Central memory CD8-positive, alpha-beta T cell (primary cell): ENCODE measurements at regions not wholly inside any gene's neighbourhood (a gene's known extent, or its start where the extent isn't known, plus 50 kb on each side); places are given as distances from the start of the nearest gene placed in this dataset.
"Not testable (repeated sequence)": the region's sequence is repeated elsewhere in the genome, so short reads cannot be mapped to it uniquely, and the experiment has no call there.

ENCODE experiments used
- ATAC-seq: fragments of 150-1000 bp; cut with Tn5 transposase; replicated peaks from 2 replicates; pipeline ENCODE4 v1.10.0; 2022; ENCODE audit warnings: mild to moderate bottlenecking, moderate FRiP score, moderate number of reproducible peaks; ENCODE audit not compliant: poor library complexity, severe bottlenecking; ENCODE audit errors: extremely low read depth
- DNase-seq, 2 donors: peaks; one replicate each; pipeline ENCODE4 v3.0.0; 2021; ENCODE audit warnings: low spot score in 2 of 2
- H3K27ac Mint-ChIP-seq: one replicate; pipeline ENCODE4 v1.8.0; 2022; ENCODE audit warnings: low read depth, mild to moderate bottlenecking, moderate library complexity, mixed read lengths
- H3K27me3 Mint-ChIP-seq: one replicate; pipeline ENCODE4 v1.8.0; 2022; ENCODE audit warnings: mixed read lengths
- H3K36me3 Mint-ChIP-seq: one replicate; pipeline ENCODE4 v1.8.0; 2022; ENCODE audit warnings: mild to moderate bottlenecking, moderate library complexity, mixed read lengths; ENCODE audit not compliant: insufficient read depth
- H3K4me1 Mint-ChIP-seq: one replicate; pipeline ENCODE4 v1.8.0; 2022; ENCODE audit warnings: mixed read lengths
- H3K4me3 Mint-ChIP-seq: one replicate; pipeline ENCODE4 v1.8.0; 2022; ENCODE audit warnings: mild to moderate bottlenecking, moderate library complexity, mixed read lengths
- H3K9me3 Mint-ChIP-seq: one replicate; pipeline ENCODE4 v1.8.0; 2022; ENCODE audit warnings: mixed read lengths

DNA sequence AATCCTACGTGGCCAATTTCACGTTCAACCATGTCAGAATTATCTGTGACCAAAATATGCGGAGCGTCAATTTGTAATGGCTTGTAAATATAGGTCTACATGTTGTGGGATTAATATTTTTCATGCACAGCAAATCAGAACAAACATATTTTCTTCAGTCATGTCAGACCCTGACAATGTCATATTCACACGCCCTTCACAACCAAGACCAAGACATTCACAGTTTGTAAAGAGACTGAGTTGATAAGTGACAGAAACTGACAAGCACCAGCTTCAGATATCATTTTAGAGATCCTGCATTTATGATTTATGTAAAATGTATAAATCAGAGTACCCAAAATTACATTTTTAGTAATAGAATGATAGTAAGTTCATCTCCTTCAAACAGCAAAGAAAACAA lies 57.3 kb upstream of the NOVA1 start:
- Mint-ChIP-seq H3K4me1 (no peaks in the 10 kb centered on the region), H3K36me3 (no peaks in the 10 kb centered on the region), H3K27me3 (no peaks in the 10 kb centered on the region), H3K27ac (no peak overlapping the region), H3K4me3 (no peak overlapping the region), H3K9me3 (peaks cover 5% of the 10 kb centered on the region)
- ATAC-seq (no peak), DNase-seq (no peak)

DNA sequence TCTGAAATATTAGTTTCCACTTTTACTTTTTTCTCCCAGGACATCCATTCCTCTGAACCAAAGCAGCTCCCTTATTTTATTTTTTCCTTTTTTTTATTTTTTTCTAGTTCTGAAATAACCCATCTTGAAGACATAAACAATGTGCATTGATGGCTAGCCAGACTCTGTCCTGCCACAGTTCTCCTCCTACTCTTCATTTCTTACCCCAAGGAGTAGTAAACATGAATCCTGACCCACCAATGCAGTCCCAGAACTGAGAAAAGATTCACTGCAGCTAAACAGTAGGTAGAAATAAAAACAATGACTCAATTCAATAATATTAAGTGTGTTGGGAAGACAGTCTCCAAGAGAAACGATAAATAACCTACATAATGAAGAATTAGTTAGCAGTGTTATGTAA lies 65.7 kb upstream of the NOVA1 start:
- Mint-ChIP-seq H3K27me3 (no peaks in the 10 kb centered on the region), H3K27ac (no peak overlapping the region), H3K4me3 (no peak overlapping the region), H3K9me3 (peaks cover 38% of the 10 kb centered on the region), H3K36me3 (no peaks in the 10 kb centered on the region), H3K4me1 (no peaks in the 10 kb centered on the region)
- DNase-seq (no peak), ATAC-seq (no peak)

DNA sequence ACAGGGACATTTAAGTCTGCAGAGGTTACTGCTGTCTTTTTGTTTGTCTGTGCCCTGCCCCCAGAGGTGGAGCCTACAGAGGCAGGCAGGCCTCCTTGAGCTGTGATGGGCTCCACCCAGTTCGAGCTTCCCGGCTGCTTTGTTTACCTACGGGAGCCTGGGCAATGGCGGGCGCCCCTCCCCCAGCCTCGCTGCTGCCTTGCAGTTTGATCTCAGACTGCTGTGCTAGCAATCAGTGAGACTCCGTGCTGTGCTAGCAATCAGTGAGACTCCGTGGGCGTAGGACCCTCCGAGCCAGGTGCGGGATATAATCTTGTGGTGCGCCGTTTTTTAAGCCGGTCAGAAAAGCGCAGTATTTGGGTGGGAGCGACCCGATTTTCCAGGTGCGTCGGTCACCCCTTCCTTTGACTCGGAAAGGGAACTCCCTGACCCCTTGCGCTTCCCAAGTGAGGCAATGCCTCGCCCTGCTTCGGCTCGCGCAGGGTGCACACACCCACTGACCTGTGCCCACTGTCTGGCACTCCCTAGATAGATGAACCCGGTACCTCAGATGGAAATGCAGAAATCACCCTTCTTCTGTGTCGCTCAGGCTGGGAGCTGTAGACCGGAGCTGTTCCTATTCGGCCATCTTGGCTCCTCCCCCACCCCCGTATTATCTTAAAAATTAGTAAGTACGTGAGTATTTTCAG lies 81.0 kb upstream of the NOVA1 start:
- not testable (repeated sequence) for ATAC-seq, H3K4me3 Mint-ChIP-seq, H3K4me1 Mint-ChIP-seq, H3K36me3 Mint-ChIP-seq, H3K27me3 Mint-ChIP-seq, H3K27ac Mint-ChIP-seq, DNase-seq
- peaks cover 12% of the 10 kb centered on the region for H3K9me3 Mint-ChIP-seq

DNA sequence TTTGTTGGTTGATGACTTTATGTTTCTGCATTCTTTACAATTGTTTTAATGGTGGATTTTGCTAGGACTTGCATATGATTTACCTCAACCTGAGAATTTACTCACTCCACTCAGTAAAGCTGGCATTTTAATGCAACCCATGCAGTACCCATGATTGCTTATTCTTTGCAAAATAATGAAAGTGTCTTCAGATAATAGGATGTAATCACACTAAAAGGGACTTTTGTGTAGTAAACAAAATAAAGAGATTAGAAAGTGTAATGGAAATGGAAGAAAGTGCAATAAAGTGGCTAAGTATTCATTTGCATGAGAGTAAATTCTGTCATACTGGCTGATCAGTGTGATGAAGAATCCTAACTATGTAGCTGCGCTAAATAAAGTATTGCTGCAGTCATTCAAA lies 87.6 kb upstream of the NOVA1 start:
- H3K36me3 Mint-ChIP-seq: no peaks in the 10 kb centered on the region
- no peaks in the 10 kb centered on the region for H3K4me1 Mint-ChIP-seq
- DNase-seq (no peak), ATAC-seq (no peak)
- H3K27ac Mint-ChIP-seq: no peak overlapping the region
- H3K27me3 Mint-ChIP-seq: no peaks in the 10 kb centered on the region
- H3K9me3 Mint-ChIP-seq: no peaks in the 10 kb centered on the region
- H3K4me3 Mint-ChIP-seq: no peak overlapping the region

GRCh38 chr14:26687301-26687837 lies 89.5 kb upstream of the NOVA1 start:
- H3K36me3 Mint-ChIP-seq: no peaks in the 10 kb centered on the region
- no peaks in the 10 kb centered on the region for H3K4me1 Mint-ChIP-seq
- no peak for ATAC-seq
- H3K4me3 Mint-ChIP-seq: no peak overlapping the region
- H3K27me3 Mint-ChIP-seq: no peaks in the 10 kb centered on the region
- peaks cover 6% of the 10 kb centered on the region for H3K9me3 Mint-ChIP-seq
- H3K27ac Mint-ChIP-seq: no peak overlapping the region
- DNase-seq: no peak

- Mint-ChIP-seq H3K9me3 (peaks cover 18% of the 10 kb centered on the region), H3K36me3 (no peaks in the 10 kb centered on the region), H3K27ac (no peak overlapping the region), H3K4me3 (no peak overlapping the region), H3K27me3 (no peaks in the 10 kb centered on the region), H3K4me1 (no peaks in the 10 kb centered on the region)
- no peak for DNase-seq
- ATAC-seq: no peak
Measured at GRCh38 chr14:26694521-26694920, 96.7 kb upstream of the NOVA1 start.

DNA sequence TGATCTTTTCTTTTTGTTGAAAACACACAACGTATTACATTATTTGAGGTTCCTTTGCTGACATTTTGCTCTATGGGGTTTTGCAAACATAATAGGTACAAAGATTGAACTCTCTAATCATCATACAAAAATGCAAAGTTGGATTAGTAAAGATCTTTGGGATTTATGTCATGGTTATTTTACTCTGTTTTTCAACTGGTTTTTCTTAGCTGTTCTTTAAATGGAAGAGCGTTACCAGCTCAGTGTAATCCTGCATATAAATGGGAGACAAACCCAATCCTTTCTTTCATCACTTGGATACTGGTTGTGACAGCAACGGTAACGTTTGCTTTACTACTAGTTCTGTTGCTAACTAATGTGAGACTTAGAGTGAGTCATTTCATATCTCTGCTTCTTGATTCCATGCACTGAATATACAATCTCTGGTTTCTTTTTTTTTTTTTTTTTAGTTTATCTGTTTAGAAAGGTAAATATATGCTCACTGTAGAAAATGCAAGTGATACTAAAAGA lies 104.9 kb upstream of the NOVA1 start:
- H3K27me3 Mint-ChIP-seq: no peaks in the 10 kb centered on the region
- no peaks in the 10 kb centered on the region for H3K36me3 Mint-ChIP-seq
- H3K27ac Mint-ChIP-seq: no peak overlapping the region
- no peak overlapping the region for H3K4me3 Mint-ChIP-seq
- H3K4me1 Mint-ChIP-seq: no peaks in the 10 kb centered on the region
- ATAC-seq (no peak), DNase-seq (no peak)
- H3K9me3 Mint-ChIP-seq: peaks cover 25% of the 10 kb centered on the region

- H3K9me3 Mint-ChIP-seq: peaks cover 20% of the 10 kb centered on the region
- DNase-seq: no peak
- H3K27ac Mint-ChIP-seq: no peak overlapping the region
- ATAC-seq: no peak
- no peak overlapping the region for H3K4me3 Mint-ChIP-seq
- no peaks in the 10 kb centered on the region for H3K4me1 Mint-ChIP-seq
- H3K27me3 Mint-ChIP-seq: no peaks in the 10 kb centered on the region
- no peaks in the 10 kb centered on the region for H3K36me3 Mint-ChIP-seq
Measured at GRCh38 chr14:26703686-26704366, 106.0 kb upstream of the NOVA1 start.

- Mint-ChIP-seq H3K27ac (no peak overlapping the region), H3K27me3 (no peaks in the 10 kb centered on the region), H3K4me3 (no peak overlapping the region), H3K36me3 (no peaks in the 10 kb centered on the region), H3K9me3 (peaks cover 32% of the 10 kb centered on the region), H3K4me1 (no peaks in the 10 kb centered on the region)
- DNase-seq: no peak
- no peak for ATAC-seq
Measured at GRCh38 chr14:26707234-26707633, 109.4 kb upstream of the NOVA1 start.

GRCh38 chr14:26709019-26709418 lies 111.2 kb upstream of the NOVA1 start:
- DNase-seq (no peak), ATAC-seq (no peak)
- H3K27me3 Mint-ChIP-seq: no peaks in the 10 kb centered on the region
- no peak overlapping the region for H3K27ac Mint-ChIP-seq
- H3K4me1 Mint-ChIP-seq: no peaks in the 10 kb centered on the region
- no peak overlapping the region for H3K4me3 Mint-ChIP-seq
- no peaks in the 10 kb centered on the region for H3K36me3 Mint-ChIP-seq
- peaks cover 35% of the 10 kb centered on the region for H3K9me3 Mint-ChIP-seq

GRCh38 chr14:26719514-26719913 lies 121.7 kb upstream of the NOVA1 start:
- ATAC-seq (no peak), DNase-seq (no peak)
- Mint-ChIP-seq H3K4me1 (no peaks in the 10 kb centered on the region), H3K27ac (no peak overlapping the region), H3K36me3 (no peaks in the 10 kb centered on the region), H3K27me3 (no peaks in the 10 kb centered on the region), H3K4me3 (no peak overlapping the region), H3K9me3 (peaks cover 17% of the 10 kb centered on the region)

- H3K4me1 Mint-ChIP-seq: no peaks in the 10 kb centered on the region
- H3K27me3 Mint-ChIP-seq: no peaks in the 10 kb centered on the region
- H3K4me3 Mint-ChIP-seq: no peak overlapping the region
- no peak for ATAC-seq
- peaks cover 17% of the 10 kb centered on the region for H3K9me3 Mint-ChIP-seq
- no peak for DNase-seq
- H3K36me3 Mint-ChIP-seq: no peaks in the 10 kb centered on the region
- no peak overlapping the region for H3K27ac Mint-ChIP-seq
Measured at GRCh38 chr14:26722258-26722657, 124.4 kb upstream of the NOVA1 start.

DNA sequence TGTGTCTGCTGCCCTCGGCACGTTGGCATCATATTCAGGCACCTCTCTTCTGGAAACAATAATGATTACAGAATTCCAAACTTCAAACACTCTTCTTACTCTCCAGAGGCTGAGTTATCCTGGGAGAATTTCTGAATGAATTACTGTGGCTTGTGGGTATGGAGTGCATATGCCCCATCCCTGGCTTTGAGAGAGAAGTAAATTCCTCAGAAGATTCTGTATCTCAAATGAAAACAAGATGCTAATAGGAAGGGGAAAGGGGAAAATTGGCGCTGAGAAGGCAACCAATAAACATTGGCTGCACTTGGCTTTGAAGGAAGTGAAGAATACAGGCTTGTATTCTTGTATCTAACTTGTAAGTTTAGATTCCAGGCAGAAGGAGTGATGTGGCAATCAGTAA lies 132.0 kb upstream of the NOVA1 start:
- Mint-ChIP-seq H3K27ac (no peak overlapping the region), H3K36me3 (no peaks in the 10 kb centered on the region), H3K4me3 (no peak overlapping the region), H3K4me1 (no peaks in the 10 kb centered on the region), H3K27me3 (no peaks in the 10 kb centered on the region), H3K9me3 (peaks cover 29% of the 10 kb centered on the region)
- DNase-seq (no peak), ATAC-seq (no peak)
